Right cardiac atrium (tissue), 5 donors: ENCODE measurements at regions not wholly inside any gene's neighbourhood (a gene's known extent, or its start where the extent isn't known, plus 50 kb on each side); places are given as distances from the start of the nearest gene placed in this dataset.

Source experiments
- ATAC-seq, 2 donors: fragments of 200-7000 bp; cut with Tn5 transposase; one replicate each; pipeline versions ENCODE4 v1.8.0 to v1.9.1; 2020; ENCODE audit warnings: moderate library complexity in 2 of 2, mild to moderate bottlenecking in 1 of 2
- DNase-seq, 3 donors: peaks; one replicate each; pipeline ENCODE4 v3.0.0-alpha.2; 2020
- H3K27ac ChIP-seq: one replicate; pipeline ENCODE4 v1.5.1; 2013; ENCODE audit warnings: mild to moderate bottlenecking, low read length, control low read depth, moderate library complexity
- H3K27me3 ChIP-seq: one replicate; pipeline ENCODE4 v1.6.1; 2013; ENCODE audit not compliant: control insufficient read depth, insufficient read depth
- H3K4me1 ChIP-seq: one replicate; pipeline ENCODE4 v1.6.1; 2013; ENCODE audit warnings: low read length; ENCODE audit not compliant: control insufficient read depth, insufficient read depth
- H3K4me3 ChIP-seq: one replicate; pipeline ENCODE4 v1.5.1; 2013; ENCODE audit warnings: low read length, control low read depth
- H3K9me3 ChIP-seq: one replicate; pipeline ENCODE4 v1.6.1; 2013; ENCODE audit warnings: low read length; ENCODE audit not compliant: control insufficient read depth
- WGBS: extraction: QIAGEN DNeasy Blood & Tissue Kit; methylation state at CpG from one replicate; pipeline ENCODE4 v1.1.7; 2013; 5-methylcytosine and 5-hydroxymethylcytosine counted together
- intact Hi-C, 4 donors: fragments of 100-400 bp; cut with DNase I; formaldehyde crosslinking; loops; one replicate each; pipeline versions ENCODE4 v1.11.0 to v1.14.0; 2022 to 2023
- donor health status: healthy with polysubstance abuse.
- donor health status: DM: no; HTN: yes; CAD: no.
- donor health status: DM: no; HTN: no; CAD: no.
- donor health status: DM: no; HTN: yes; CAD: no; lungs with severe emphysema.
- donor health status: DM: yes; HTN: yes; CAD: no.

DNA sequence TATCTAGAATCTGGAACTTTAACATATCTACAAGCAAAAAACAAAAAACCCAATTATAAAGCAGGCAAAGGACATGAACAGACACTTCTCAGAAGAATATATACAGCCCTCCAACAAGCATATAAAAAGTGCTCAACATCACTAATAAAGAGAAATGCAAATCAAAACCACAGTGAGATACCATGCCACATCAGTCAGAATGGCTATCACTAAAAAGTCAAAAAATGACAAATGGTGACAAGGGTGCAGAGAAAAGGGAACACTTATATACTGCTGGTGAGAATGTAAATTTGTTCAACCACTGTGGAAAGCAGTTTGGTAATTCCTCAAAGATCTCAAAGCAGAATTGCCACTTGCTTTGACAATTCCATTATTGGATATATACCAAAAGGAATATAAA lies 215.0 kb upstream of the EYS start:
- Histone ChIP-seq H3K4me1 (no peaks in the 10 kb centered on the region), H3K27me3 (no peaks in the 10 kb centered on the region), H3K4me3 (no peak overlapping the region), H3K27ac (no peak overlapping the region), H3K9me3 (no peaks in the 10 kb centered on the region)
- intact Hi-C loops: no loop called here
- DNase-seq (no peak), ATAC-seq (no peak)

GRCh38 chr6:65908065-65908464 lies 201.0 kb upstream of the EYS start:
- intact Hi-C loops: no loop called here
- H3K27ac ChIP-seq: no peak overlapping the region
- no peak for DNase-seq
- ATAC-seq: no peak
- no peaks in the 10 kb centered on the region for H3K9me3 ChIP-seq
- WGBS: 62% methylated on average over 1 of the region's 1 CpG
- H3K4me1 ChIP-seq: no peaks in the 10 kb centered on the region
- H3K4me3 ChIP-seq: no peak overlapping the region
- H3K27me3 ChIP-seq: no peaks in the 10 kb centered on the region

GRCh38 chr6:65903992-65904391 lies 197.0 kb upstream of the EYS start:
- Histone ChIP-seq H3K27ac (no peak overlapping the region), H3K9me3 (no peaks in the 10 kb centered on the region), H3K4me3 (no peak overlapping the region), H3K4me1 (no peaks in the 10 kb centered on the region), H3K27me3 (no peaks in the 10 kb centered on the region)
- DNase-seq (no peak), ATAC-seq (no peak)
- WGBS: 85% methylated on average over 1 of the region's 1 CpG
- intact Hi-C loops: no loop called here

- DNase-seq: no peak
- intact Hi-C loops: no loop called here
- Histone ChIP-seq H3K4me1 (no peaks in the 10 kb centered on the region), H3K27ac (no peak overlapping the region), H3K27me3 (no peaks in the 10 kb centered on the region), H3K9me3 (no peaks in the 10 kb centered on the region), H3K4me3 (no peak overlapping the region)
- no peak for ATAC-seq
Observed at GRCh38 chr6:65900928-65901327, 193.9 kb upstream of the EYS start.

DNA sequence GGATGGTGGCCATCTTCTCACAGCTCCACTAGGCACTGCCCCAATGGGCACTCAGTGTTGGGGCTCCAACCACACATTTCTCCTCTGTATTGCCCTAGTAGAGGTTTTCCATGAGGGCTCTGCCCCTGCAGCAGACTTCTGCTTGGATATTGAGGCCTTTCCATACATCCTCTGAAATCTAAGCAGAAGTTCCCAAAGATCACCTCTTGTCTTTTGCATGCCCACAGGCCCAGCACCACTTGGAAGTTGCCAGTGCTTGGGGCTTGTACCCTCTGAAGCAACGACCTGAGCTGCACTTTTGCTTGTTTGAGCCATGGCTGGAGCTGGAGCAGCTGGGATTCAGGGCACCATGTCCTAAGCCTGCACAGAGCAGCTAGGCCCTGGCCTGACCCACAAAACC lies 189.1 kb upstream of the EYS start:
- no peak for ATAC-seq
- 0% methylated on average over 1 of the region's 1 CpG for WGBS
- intact Hi-C loops: no loop called here
- Histone ChIP-seq H3K4me3 (no peak overlapping the region), H3K27ac (no peak overlapping the region), H3K4me1 (no peaks in the 10 kb centered on the region), H3K27me3 (no peaks in the 10 kb centered on the region), H3K9me3 (no peaks in the 10 kb centered on the region)
- DNase-seq: no peak

DNA sequence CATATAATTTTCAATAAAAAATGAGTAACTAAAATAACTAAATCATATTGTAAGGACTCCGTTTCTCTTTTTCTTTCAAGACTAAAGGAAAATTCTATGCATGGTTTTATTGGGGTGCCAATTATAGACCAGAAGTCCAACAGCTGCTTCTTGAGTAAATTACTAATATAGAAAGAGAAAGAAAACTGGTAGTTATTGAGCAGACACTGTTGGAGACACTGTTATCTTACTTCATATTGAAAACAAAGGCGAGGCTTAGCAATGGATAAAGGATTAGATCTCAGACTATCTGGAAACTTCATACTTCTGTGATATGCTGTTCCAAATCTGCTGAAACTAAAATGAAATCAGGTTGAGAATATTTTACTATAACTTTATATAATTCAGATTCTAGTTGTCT lies 169.6 kb upstream of the EYS start:
- ATAC-seq (no peak), DNase-seq (no peak)
- intact Hi-C loops: no loop called here
- Histone ChIP-seq H3K27me3 (no peaks in the 10 kb centered on the region), H3K27ac (no peak overlapping the region), H3K9me3 (no peaks in the 10 kb centered on the region), H3K4me3 (no peak overlapping the region), H3K4me1 (no peaks in the 10 kb centered on the region)
- 71% methylated on average over 2 of the region's 2 CpGs for whole genome bisulfite sequencing

- intact Hi-C loops: no loop called here
Observed at GRCh38 chr6:65852369-65852852, 145.4 kb upstream of the EYS start.

GRCh38 chr6:65830151-65830550 lies 123.1 kb upstream of the EYS start:
- no peaks in the 10 kb centered on the region for H3K9me3 ChIP-seq
- DNase-seq: no peak
- no peak for ATAC-seq

More at GRCh38 chr6:65852369-65852852, 145.4 kb upstream of the EYS start:
- WGBS: 81% methylated on average over 2 of the region's 2 CpGs
- Histone ChIP-seq H3K9me3 (no peaks in the 10 kb centered on the region), H3K4me3 (no peak overlapping the region), H3K27me3 (no peaks in the 10 kb centered on the region), H3K27ac (no peak overlapping the region), H3K4me1 (no peaks in the 10 kb centered on the region)
- ATAC-seq (no peak), DNase-seq (no peak)

DNA sequence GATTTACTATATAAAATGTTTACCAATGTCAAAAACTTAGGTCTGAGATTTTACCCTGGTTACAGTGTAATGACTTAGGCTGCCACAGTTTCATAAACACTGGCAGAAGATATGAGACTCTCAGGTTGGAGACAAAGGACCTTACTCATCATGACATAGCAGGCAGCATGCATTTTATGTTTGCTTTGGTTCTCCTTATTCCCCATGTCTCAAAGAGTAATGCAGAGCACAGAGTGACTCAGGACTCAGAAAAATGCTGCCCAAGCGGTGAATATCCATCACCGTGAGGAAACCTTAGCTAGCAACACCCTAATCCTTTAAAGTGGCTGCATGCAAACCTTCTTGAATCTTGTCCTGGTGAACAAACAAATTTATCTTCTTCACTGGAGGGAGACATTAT lies 112.1 kb upstream of the EYS start:
- DNase-seq (no peak), ATAC-seq (no peak)
- H3K27ac ChIP-seq: no peak overlapping the region
- no peaks in the 10 kb centered on the region for H3K9me3 ChIP-seq
- 88% methylated on average over 2 of the region's 2 CpGs for WGBS
- no peak overlapping the region for H3K4me3 ChIP-seq
- H3K27me3 ChIP-seq: no peaks in the 10 kb centered on the region
- intact Hi-C loops: no loop called here
- no peaks in the 10 kb centered on the region for H3K4me1 ChIP-seq

More at GRCh38 chr6:65830151-65830550, 123.1 kb upstream of the EYS start:
- Histone ChIP-seq H3K4me3 (no peak overlapping the region), H3K27ac (no peak overlapping the region), H3K4me1 (no peaks in the 10 kb centered on the region), H3K27me3 (no peaks in the 10 kb centered on the region)
- intact Hi-C loops: no loop called here

DNA sequence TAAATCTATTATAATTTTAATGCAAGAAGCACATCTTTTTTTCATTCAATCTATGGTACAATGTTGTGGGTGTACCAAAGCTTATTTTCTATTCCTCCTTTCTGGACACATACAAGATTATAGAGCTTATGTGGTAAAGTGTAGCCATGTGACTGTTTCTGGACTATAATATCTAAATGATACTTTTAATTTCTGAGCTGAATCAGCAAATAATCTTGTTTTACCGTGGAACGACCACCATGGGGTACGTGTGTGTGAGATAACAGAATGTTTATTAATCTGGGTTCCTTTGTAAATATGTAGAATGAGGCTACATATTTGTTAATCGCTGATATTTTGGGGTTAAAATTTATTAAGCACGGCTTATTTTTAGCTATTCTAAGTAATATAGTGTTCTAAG lies 111.5 kb upstream of the EYS start:
- DNase-seq (no peak), ATAC-seq (no peak)
- WGBS: 86% methylated on average over 5 of the region's 5 CpGs
- no peaks in the 10 kb centered on the region for H3K4me1 ChIP-seq
- H3K4me3 ChIP-seq: no peak overlapping the region
- no peak overlapping the region for H3K27ac ChIP-seq
- H3K9me3 ChIP-seq: no peaks in the 10 kb centered on the region
- intact Hi-C loops: no loop called here
- H3K27me3 ChIP-seq: no peaks in the 10 kb centered on the region

DNA sequence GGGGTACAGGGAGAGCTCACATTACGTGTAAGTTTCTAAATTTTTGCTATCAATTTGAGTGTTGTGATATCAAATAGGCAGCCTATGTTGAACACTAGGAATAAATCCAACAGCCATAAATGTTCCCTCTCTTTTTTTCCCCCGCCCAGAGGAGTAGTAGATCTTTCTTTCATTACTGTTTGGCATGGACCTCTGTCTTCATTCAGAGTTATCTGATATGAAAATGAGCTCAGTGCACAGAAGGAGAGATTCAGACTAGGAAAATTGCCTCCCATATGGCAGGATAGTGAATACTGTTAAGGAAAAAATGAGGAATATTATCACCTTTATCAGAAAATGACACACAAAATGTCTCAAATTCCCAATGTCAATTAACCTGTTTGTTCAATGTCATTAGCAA lies 110.0 kb upstream of the EYS start:
- intact Hi-C loops: no loop called here
- ATAC-seq (no peak), DNase-seq (no peak)
- 53% methylated on average over 2 of the region's 2 CpGs for WGBS
- Histone ChIP-seq H3K27ac (no peak overlapping the region), H3K4me3 (no peak overlapping the region), H3K4me1 (no peaks in the 10 kb centered on the region), H3K27me3 (no peaks in the 10 kb centered on the region), H3K9me3 (no peaks in the 10 kb centered on the region)

- Histone ChIP-seq H3K4me1 (no peaks in the 10 kb centered on the region), H3K27ac (no peak overlapping the region), H3K4me3 (no peak overlapping the region), H3K27me3 (no peaks in the 10 kb centered on the region), H3K9me3 (no peaks in the 10 kb centered on the region)
- ATAC-seq (no peak), DNase-seq (no peak)
- intact Hi-C loops: no loop called here
- 91% methylated on average over 3 of the region's 3 CpGs for WGBS
Observed at GRCh38 chr6:65814071-65814470, 107.0 kb upstream of the EYS start.
